ENCODE measurements at regions not wholly inside any gene's neighbourhood (a gene's known extent, or its start where the extent isn't known, plus 50 kb on each side); places are given as distances from the start of the nearest gene placed in this dataset.
"Not testable (repeated sequence)": the region's sequence is repeated elsewhere in the genome, so short reads cannot be mapped to it uniquely, and the experiment has no call there.

DNA sequence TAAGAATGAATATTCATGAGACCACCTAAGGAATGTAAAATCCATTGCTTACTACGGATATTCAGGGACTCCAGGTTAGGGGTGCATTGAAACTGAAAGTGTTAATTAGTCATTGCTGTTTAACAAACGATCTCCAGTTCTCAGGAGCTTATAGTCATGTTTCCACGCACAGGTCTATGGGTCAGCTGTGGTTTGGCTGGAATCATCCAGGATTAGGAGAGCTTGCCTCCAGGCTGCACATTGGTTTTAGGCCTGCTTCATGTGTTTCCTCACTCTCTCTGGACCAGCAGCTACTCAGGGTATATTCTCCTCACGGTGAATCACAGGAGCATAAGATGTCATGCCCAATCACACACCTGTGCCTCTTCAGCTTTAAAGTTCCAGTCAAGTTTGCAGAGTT lies 98.9 kb downstream of the ATXN3L start:
- DNase-seq, result no peak

DNA sequence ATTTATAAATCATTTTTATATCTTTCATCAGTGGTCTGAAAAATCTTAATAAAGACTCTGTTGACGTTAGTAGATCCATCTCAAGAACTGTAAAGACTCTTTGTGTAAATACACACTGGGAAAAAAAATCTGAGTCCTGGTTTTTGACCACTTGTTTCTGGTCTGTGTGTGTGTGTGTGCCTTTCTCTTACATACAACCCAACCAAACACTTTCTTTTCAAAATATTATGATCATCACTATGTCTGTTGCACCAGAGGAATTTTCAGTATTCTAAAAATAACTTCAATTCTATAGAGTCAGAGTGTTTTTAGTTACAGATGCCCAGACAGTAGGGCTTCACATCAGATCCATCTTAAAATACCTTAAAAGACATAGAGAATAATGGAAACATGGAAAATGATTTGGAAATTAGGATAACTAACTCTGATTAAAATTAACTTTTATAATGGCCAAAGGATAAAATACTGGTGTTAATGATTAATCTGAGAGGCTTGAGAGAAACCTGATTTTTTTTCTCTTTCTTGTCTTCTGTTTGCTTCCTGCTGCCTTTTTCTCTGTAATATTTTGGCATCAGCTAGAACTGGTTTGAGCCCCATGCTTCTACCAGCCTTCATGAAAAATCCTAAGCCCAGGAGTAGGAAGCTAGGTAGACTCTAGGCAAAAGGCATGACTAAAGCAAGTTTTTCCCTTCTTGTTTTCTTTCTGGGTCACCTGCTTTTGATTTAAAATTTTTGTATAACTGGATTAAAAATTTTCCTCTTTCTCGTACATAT lies 99.7 kb downstream of the ATXN3L start:
- DNase-seq, result no peak

DNA sequence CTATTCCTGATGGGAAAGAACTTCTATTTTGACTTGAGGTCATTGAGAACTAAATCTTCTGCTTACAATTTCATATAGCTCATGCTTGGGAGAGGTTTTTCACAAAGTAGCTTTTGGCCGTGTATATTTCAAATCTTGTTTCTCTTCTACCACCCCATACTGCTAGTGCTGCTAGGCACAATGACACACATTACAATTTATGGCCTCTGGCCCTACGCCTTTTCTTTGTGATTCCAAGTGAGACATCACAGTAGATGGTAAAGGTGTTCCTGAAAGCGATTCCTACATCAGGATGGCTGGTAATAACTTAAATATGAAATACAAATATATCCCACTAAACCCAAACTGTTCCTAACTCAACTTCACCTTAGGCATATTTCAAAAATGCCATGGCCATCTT lies 101.1 kb downstream of the ATXN3L start:
- no peak for DNase-seq

DNA sequence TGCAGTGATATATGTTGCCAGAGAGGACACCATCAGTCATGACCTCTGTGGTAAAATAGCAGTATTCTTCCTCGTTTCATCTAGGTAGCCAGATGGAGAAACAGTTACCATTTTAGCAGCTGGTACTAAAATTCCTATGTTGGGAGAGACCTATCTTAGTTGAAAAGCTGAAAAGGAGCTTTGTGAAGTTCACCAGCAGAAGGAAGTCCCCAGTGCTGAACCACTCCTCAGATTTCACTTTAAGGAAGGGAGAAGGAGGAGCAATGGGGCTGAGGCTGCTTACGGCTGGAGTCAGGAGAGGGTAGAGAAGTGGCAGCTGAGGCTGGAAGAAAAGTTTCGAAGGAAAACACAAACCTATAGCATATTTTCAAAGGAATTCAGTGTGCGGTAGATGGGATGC lies 103.7 kb downstream of the ATXN3L start:
- DNase-seq, result no peak

DNA sequence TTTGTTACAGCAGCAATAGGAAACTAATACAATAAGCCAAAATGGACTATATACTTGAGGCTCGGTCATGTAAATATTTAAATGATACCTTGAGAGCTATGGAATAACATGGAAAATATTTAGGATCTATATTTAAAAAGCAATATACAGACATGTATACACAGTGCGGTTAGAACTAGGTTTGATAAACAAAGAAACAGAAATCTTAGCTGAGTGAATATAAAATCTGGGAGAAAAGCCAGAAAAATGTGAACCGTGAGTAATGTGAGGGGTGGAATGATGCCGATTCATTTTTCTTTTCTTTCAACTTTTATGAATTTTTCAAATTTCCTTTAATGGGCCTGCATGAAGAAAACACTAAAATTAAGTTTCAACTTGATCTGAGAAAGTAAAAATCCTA lies 104.1 kb downstream of the ATXN3L start:
- no peak for DNase-seq

DNA sequence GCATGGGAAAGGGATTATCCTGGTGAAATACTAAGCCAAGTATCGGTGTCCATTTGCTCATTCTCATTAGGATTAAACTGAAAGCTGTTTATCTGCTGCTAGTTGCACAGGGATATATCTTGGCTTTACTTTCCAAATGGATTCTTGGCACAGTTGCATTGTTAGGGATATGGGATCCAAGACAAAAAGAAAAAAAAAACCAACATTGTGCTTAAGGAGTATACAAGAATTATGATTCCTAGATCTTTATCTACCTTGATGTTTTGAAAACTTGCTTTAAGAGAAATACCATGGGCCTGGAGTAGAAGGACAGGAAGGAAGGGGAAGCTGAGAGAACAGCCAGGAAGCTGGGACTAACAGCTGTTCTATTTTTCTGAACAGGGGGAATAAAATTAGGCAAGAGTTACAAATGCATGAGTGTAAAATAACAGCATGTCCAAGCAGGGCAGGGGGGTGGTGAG lies 107.6 kb downstream of the ATXN3L start:
- DNase-seq, result no peak

DNA sequence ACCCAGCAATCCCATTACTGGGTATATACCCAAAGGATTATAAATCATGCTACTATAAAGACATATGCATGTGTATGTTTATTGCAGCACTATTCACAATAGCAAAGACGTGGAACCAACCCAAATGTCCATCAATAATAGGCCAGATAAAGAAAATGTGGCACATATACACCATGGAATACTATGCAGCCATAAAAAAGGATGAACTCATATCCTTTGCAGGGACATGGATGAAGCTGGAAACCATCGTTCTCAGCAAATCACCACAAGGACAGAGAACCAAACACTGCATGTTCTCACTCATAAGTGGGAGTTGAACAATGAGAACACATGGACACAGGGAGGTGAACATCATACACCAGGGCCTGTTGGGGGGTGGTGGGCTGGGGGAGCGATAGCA lies 109.7 kb downstream of the ATXN3L start:
- not testable (repeated sequence) for DNase-seq

DNA sequence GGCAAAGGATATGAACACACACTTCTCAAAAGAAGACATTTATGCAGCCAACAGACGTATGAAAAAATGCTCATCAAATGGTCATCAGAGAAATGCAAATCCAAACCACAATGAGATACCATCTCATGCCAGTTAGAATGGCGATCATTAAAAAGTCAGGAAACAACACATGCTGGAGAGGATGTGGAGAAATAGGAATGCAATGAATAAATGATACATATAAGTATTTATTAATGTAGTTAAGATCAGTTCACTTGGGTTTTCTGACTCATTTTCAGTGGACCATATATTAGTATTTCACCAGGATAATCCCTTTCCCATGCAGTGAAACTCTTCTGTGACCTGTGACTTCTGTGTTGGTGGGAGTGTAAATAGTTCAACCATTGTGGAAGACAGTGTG lies 110.1 kb downstream of the ATXN3L start:
- DNase-seq, result not testable (repeated sequence)

DNA sequence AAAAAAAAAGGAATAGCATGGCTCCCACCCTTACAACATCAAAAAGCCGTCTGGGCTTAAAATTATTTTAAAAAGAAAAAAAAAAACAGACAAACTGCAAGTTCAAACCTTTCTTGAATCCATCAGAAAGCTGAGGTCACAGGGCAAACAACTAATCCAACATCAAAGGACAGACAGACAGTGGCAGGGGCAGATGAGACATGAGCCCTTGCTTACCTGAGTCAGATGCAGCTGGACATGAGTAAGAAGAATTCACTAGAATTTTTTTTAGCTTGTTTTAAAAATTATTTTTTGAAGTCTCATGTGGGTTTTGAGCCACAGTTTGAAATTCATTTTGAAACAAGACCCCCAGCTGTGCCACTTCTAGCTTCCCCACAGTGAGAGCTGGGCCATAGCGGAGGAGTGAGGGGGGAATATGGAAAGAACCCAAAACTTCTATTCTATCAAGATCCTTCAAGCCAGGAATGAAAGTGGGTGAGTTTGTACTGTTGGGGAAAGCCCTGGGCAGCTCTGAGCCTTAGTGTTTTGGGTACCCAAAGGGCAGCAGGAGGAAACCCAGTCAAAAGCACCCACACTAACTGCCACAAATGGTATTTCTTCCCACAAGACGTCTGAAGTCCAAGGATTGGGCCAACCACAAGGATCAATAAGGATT lies 111.4 kb downstream of the ATXN3L start:
- no peak for DNase-seq

DNA sequence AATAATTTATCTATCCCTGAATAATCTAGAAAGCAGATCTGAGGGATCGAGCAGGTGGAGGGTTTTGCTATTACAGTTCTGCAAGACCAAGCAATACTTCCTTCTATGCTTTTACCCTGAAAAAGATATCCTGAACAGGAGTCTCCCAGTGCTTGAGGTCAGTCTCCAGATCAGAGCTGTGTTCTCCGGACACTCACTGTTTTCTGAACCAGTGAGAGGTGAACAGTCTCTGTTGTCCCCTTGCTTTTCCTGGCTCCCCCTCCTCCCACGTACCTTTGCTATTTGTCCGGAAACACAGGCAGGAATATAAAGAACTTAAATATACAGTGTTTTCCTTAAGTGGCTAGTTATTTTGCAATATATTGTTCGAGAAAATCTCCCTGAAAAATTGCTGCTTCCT lies 116.6 kb downstream of the ATXN3L start:
- DNase-seq, result no peak

DNA sequence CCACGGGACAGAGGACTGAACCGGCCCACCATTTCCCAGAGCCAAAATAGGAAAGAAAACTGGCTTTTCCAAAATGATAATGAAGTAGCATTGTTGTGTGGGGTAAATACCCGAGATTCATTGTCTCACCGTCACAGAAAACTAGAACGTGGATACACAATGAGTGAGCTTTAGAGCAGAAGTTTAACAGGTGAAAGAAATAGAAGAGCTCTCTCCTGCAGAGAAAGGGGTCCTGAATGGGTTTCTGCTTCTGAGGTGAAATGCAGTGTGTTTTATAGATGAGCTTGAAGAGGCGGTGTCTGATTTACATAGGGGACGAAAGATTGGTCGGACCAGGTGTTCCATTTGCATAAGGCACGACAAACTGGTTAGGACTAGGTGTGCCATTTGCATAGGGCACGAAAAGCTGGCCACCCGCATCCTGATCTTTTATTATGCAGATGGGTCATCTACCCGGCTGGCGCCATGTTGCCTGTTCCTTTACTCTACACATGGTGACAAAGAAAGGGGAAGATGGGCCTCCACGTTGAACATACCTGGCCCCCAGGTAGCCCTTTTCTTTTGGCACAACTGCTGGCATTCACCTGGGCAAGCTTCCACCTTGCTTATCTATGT lies 118.1 kb downstream of the ATXN3L start:
- no peak for DNase-seq

DNA sequence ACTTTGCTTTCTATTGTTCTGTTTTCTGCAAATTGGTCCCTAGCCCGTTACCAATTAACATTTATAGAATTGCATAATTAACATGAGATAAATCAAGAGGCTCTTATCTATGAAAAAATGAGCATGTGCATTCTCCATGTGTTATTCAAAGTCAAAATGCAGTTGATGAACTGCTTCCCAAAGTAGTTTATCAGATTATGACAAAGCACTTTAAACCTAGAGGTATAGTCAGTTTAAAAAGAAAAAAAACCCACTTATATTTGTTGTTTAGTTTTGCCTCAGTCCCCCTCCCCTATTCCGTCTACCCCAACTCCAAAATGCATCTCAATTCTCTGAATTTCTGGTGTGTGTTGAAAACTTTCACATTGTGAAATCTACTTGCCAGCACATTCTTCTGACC lies 119.5 kb downstream of the ATXN3L start:
- no peak for DNase-seq

DNA sequence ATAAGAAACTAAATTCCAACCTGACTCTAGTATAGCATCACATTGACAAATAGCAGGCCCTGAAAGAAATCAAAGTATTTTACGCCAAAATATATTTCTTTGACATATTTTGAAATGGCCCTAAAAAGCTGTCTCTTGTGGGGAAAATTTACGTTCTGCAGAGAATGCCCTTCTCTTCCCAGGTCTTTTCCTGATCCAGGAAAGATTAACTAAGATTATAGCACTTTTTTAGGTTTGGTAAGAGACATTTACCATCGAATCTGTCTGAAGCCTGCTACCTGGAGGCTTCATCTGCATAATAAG lies 121.1 kb downstream of the ATXN3L start:
- DNase-seq, result no peak

DNA sequence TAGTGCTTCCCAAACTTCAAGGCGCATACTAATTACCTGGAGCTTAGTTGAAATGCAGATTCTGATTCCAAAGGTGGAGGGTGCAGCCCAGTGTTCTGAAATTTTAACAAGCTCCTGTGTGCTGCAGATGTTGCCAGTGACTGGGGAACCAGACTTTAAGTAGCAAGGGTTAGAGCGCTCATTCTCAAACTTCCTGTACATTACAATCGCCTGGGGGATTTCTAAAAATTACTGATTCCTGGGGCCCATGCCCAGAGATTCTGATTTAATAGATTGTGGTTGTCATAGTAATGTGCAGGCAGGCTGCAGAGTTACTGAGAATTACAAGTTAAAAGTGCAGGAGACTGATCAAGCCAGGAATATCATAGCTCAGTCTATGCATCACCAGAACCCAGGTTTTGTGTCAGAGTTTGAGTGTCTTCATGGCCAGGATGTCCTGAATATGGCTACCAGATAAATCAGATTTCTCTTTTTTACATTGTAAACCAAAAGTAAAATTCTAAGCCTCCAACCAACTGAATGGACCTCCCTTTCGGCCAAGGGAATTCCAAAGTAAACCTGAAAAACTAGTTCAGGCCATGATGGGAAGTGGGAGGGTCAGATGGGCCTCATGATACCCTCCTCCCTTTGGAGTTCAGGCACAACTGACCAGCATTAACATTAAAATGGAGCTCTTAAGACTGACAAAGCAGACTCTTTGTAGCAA lies 121.6 kb downstream of the ATXN3L start:
- no peak for DNase-seq

DNA sequence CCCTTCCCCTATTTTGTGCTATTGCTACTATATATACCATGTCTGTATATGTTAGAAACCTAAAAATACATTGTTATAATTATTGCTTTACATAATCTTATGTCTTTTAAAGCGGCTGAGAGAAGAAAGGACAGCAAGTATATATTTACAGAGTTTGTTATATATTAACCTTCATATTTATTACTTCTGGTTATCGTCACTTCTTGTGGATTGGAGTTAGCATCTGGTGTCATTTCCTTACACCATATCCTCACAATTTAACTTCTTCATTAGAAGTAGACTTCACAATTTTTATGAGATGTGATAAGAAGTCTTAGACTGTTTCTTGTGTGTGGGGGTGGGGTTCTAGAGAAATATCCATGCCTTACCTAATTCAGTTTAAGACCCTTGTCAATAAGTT lies 123.1 kb downstream of the ATXN3L start:
- DNase-seq, result no peak

DNA sequence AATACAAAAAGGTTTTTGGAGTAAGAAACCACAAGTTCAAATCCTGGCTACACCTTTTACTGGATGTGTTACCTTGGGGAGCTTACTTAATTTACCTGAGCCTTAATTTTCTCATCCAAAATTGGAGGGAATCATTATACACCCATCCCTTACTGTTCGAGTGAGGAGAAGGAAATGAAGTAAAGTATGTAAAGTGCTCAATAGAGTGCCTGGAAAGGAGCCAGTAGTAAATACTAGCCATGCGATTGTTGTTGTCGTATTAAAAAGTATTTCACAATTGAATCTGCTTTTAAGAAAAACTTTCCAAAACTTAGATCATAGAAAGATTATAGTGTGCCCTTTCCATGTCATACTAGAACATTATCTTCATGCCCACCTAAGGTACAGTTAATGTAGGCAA lies 124.5 kb downstream of the ATXN3L start:
- DNase-seq, result peak; percentile 15

DNA sequence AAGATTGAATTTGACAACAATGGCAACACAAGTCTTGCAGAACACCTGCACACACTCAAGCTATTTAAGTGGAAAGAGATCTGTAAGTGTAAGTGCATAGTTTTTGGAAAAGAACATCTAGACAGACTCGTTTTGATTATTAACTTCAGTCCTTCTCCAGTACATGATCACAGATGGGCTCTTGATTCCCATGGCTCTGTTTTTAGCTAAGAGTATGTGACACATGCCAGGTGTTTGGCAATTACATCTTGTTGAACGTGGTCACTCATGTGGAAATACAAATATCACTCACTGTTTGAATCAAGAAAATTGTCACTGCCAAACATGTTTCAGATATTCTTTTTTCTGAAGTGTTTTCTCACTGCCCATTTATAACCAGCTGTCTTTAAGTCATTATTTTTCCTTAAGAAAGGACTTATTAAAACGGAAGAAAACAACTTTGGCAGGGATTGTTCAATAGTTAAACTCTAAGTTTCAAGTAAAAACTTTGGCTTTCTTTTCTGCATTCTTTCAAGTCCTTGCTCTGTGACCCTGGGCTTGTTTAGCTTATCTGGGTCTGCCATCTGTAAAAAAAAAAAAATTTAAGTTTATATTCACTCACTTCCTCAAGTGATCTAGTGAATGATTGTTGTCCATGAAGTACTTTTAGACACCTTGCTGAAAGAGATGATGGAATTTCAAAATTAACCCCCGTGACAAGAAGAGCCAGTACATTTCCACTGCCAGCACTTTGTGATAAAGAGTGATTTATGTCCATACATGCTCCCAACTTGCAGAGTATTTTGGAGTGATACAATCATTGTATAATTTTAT lies 125.4 kb downstream of the ATXN3L start:
- peak; percentile 94 for DNase-seq

DNA sequence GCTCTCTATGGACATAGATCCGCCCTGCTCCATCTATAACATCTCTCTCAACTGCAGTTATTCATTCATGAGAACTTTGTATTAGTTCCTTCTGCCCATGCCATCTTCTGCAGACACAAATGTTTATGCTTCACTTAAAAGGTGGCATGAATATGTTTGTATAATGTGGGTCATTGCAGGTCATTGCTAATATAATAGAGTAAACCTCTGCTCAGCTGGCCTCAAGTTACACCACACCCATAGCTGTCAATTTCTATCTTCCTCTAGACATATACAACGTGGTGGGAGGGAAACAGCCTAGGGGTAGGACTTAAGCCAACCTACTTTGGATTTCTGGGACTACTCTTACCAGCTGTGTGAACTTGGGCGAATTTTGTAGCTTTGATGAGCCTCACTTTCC lies 129.8 kb downstream of the ATXN3L start:
- DNase-seq, result no peak

DNA sequence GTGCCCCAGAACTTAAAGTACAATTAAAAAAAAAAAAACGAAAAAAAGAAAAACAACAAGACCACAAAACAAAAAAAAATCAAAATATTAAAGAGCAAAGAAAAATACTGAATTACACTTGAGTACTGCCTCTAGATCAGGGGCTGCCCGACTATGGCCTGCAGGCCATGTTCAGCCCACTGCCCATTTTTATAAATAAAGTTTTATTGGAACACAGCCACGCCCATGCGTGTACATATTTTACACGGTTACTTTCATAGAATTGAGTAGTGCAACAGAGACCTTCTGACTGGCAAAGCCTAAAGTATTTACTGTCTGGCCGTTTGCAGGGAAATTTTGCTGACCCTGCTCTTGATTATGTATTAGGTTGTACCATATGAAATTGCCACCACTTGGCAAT lies 130.5 kb downstream of the ATXN3L start:
- no peak for DNase-seq

DNA sequence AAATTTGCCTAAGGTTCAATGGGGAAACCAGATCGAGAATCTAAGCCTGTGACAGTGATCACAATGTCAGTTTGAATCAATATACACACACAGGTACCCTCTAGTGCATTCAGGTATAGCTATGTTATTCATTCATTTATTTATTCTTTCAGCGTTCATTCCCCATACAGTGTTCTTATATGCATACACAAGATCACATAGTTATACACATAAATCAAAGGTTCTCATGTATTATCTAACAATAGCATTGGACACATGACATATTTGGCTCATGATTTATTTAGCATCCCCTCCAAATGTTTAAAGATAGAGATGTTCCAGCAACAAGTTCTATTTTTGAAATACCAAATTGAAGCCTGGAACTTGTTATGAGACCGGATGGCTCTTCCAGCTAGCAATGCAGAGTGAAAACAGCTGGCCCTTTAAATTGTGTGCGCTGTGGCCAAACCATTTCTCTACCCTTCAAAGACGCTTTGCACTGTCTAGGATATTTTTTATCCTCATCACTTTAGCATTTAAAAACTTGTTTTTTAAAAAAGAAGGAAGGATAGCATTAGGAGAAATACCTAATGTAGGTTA lies 131.0 kb downstream of the ATXN3L start:
- DNase-seq, result no peak

DNA sequence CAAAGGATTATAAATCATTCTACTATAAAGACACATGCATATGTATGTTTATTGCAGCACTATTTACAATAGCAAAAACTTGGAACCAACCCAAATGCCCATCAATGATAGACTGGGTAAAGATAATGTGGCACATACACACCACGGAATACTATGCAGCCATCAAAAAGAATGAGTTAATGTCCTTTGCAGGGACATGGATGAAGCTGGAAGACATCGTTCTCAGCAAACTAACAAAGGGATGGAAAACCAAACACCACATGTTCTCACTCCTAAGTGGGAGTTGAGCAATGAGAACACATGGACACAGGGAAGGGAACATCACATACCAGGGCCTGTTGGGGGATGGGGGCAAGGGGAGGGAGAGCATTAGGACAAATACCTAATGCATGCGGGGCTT lies 133.2 kb downstream of the ATXN3L start:
- not testable (repeated sequence) for DNase-seq

DNA sequence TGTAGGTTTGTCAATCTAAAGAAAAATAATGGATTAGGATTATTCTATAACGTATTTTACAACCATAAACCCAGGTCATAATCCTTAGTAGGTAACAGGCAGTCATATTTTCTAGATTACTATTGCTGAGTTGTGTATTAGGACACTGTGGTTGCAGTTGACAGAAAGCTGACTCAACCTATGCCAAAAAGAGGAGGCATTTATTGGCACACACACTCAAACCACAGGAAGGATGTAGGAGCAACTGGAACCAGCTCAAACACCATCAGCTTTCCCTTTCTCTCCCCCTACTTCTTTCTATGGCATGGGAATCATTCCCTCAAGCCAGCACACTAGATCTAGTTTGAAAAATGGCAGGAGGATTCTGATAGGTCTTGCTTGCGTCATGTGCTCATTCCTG lies 136.4 kb upstream of the FAM9C start:
- DNase-seq, result no peak

DNA sequence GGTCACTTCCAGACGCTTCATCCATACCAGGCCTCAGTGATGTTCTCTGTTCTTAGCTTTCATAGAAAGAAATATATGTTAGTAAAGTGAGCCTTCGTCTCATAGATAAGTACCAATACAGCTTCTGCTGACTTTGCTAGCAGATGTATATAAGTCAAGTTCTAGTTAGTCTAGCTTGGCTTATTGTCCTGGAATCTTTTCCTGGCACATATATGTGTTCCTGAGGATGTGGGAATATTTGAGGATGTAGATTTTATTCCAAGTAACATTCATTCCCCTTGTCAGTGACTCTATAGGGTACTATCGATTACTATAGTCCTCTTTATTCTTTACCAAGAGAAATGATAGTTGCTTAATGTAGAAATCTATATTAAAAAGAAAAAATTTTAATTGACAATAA lies 135.2 kb upstream of the FAM9C start:
- no peak for DNase-seq
